HS-5 (cell line): ENCODE measurements at regions not wholly inside any gene's neighbourhood (a gene's known extent, or its start where the extent isn't known, plus 50 kb on each side); places are given as distances from the start of the nearest gene placed in this dataset.

ENCODE experiments used
- DNase-seq: peaks from one replicate; pipeline ENCODE4 v3.0.0-alpha.2; 2012; ENCODE audit warnings: low read depth

GRCh38 chr9:73773896-73774295 is 622.2 kb downstream of the ANXA1 start:
- DNase-seq = no peak

GRCh38 chr9:73775757-73776156 is 624.1 kb downstream of the ANXA1 start:
- no peak for DNase-seq

DNA sequence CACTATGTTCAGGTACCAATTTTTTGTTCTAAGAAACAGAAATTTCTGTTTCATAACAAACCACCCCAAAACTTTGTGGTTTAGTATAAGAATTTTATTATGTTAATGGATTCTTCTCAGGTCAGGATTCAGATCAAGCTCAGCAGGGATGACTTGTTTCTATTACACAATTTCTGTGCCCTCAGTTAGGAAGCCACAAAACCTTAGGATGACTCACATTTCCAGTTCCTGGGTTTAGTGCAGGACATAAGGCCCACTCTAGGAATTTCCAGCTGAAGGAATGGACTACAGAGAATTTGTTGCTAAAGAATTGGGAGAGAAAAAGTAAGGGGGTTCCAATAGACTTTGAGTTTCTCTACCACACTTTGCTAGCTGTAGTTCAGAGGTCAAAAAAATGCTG is 629.3 kb downstream of the ANXA1 start:
- peak; percentile 86 for DNase-seq

DNA sequence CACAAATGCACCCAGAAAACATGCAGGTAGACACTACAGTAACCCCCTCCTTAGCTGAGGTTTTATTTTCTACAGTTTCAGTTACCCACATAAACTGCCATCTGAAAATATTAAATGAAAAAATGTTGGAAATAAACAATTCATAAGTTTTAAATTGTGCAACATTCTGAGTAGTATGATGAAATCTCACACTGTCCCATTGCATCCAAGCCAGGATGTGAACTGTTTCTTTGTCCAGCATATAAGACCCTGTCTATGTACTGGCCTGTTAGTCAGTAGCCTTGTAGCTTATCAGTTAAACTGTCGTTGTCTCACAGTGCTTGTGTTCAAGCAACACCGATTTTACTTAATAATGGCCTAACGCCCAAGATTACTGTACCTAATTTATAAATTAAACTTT is 630.5 kb downstream of the ANXA1 start:
- DNase-seq = peak; percentile 18

- no peak for DNase-seq
Measured at GRCh38 chr9:73799446-73799845, 647.8 kb downstream of the ANXA1 start.

DNA sequence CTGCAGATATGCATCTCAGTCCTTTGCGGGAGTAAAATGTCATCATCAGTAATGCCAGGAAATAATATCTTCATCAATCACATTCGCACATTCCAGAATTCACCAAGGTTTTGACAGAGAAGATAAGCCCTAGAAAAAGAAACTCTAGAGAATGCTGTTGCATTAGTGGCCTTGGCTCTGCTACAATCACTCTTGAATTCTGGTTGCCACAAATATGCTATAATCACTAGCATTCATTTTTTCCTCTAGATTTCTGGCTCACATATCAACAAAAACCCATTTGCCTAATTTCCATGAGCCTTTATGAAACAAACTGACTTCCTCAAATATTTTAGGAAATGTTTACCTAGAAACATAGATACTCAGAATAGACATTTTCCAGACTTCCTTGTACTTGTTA is 653.4 kb downstream of the ANXA1 start:
- DNase-seq = no peak

DNA sequence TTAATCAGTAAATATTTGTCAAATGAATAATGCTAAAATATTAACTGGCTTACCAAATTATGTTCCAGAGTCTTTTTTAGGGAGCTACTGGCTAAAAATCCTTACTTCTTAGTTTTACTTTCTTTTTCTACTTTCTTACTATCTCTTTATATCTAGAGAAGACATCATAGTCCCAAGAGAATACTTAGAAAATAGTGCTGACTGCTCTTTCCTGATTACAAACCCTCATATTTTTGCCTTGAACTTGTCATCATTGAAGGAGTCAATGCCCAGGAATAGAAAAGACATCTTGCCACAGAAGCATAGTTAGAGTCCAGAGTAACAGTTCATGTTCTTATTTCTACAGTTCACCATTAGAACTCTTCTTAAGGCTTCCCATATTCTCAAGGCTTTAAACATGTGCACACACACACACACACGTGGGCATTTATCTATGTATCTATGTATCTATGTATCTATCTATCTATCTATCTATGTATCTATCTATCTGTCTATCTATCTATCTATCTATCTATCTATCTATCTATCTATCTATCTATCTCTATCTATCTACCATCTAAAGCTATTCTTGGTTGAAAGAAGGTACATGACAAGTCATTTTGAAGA is 654.3 kb downstream of the ANXA1 start:
- no peak for DNase-seq

DNA sequence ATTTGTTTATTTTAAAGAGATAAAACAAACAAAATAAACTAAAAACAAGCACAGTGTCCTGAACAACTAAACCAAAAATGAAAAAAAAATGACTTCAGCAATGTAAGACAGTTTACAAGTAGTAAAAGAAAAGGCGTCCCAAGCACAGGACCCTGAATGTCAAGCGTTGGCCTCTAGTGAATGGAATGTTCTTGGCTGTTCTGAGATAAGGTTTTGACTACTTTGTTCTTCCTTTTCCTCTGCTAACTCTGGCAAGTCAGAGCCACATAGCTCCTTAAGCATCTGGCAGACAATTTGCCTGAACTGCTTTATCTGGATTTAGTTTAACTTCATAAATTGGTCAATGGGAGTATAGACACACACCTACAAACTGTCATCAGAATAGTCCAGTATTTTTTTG is 655.2 kb downstream of the ANXA1 start:
- DNase-seq = no peak

DNA sequence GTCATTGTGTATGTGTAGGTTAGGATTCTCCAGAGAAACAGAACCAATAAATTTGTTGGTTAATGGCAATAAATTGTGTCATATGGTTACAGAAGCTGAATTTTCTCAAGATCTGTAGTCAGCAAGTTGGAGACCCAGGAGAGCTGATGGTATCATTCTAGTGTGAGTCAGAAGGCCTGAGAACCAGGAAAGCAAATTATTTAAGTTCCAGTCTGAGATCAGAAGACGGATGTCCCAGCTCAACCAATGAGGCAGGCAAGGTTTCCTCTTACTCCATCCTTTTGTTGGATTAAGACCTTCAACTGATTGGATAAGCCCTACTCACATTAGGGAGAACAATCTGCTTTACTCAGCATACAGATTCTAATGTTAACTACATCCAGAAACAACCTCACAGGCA is 656.3 kb downstream of the ANXA1 start:
- DNase-seq = no peak

- DNase-seq = peak; percentile 18
Measured at GRCh38 chr9:73810585-73811215, 659.0 kb downstream of the ANXA1 start.

GRCh38 chr9:73813546-73813945 is 661.9 kb downstream of the ANXA1 start:
- no peak for DNase-seq

GRCh38 chr9:73816905-73817304 is 665.2 kb downstream of the ANXA1 start:
- DNase-seq = no peak

- DNase-seq = no peak
Measured at GRCh38 chr9:73824671-73825070, 672.5 kb upstream of the RORB start.

- no peak for DNase-seq
Measured at GRCh38 chr9:73838871-73839270, 658.3 kb upstream of the RORB start.

GRCh38 chr9:73839471-73839870 is 657.7 kb upstream of the RORB start:
- no peak for DNase-seq

DNA sequence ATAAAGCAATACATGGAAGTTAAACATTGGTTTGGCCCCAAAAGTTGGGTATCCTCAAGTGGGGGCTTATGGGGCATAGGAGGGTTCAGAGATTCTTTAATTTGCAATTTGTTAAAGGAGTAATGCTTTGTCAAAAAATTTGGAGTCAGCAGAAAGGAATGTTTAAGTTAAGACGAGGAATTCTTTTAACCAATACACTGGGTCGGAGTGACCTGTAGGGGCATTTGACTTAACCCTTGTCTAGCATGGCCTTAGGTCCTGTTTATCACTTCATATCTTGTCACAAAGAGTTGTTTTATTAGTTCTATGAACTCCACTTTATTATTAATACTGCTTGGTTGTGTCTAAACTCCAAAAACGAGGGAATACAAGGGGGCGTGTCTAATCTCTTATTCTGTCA is 656.1 kb upstream of the RORB start:
- no peak for DNase-seq

DNA sequence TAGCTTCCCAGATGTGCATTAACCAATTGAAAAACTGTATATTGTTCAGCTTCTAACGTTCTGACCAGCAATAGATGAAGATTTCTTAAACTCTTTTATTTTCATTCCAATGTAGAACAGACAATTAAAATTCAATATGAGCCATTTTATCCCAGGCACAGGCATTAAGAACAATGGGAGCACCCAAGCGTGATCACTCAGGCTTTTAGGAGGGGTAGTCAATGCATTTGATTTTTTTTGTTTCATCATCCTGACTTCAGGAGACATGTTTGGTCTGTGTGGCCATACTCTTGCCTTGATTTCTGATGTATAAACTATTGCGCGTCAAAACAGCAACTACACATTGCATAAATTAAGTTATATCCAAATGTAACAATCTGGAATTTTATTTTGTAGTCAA is 653.0 kb upstream of the RORB start:
- DNase-seq = no peak

DNA sequence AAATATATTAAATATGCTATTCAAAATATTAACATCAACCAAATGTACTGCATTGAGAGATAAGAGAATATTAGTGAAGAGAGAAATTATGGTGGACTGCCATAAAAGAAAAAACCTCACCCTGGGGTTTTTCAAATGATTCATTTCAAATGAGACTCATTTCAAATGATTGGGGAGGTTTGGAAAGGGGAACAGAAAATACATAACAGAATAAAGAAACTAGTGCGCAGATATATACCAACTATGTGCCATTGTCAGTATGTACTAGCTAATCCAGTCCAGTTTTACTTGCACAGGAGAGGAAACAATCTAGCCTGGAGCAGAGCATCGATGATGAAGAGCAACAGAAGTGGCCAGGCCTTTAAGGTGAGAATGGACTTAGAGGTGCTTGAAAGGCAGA is 651.6 kb upstream of the RORB start:
- DNase-seq = no peak

GRCh38 chr9:73845954-73846690 is 651.0 kb upstream of the RORB start:
- DNase-seq = no peak

- no peak for DNase-seq
Measured at GRCh38 chr9:73847536-73847935, 649.6 kb upstream of the RORB start.

DNA sequence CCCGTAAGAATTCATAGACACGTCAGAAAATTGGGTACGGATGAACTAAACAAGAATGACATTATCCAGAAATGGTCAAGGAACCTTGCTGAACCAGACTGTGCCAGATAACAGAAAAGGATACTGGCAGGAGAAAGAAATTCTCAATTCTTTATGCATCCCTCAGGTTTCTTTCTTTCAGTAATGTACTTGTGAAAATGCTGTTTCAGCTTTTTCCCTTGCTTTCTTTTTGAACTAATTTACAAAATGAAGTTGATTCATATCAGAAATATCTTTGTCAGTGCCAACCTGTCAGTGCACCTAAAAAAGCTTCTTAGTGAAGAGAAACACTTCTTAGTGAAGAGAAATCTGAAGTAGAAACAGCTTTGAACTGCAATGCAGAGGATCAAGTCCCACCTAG is 643.6 kb upstream of the RORB start:
- no peak for DNase-seq

DNA sequence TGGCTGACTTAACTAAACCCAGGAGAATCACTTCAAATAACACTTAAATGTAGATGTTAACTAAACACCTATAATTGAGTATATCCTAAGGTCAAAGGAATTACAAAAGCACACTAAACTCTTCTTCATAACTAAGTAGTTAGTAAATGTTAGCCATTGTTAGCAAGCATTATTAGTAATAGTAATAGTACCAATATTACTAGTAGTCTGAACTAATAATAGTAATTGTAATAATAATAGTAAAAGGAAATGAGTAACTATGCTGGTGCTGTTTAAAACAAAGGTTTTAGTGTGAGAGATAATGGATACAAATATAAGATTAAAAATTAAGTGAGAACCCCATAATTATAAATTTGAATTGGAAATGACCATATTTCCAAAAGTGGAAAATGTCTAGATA is 641.9 kb upstream of the RORB start:
- no peak for DNase-seq

DNA sequence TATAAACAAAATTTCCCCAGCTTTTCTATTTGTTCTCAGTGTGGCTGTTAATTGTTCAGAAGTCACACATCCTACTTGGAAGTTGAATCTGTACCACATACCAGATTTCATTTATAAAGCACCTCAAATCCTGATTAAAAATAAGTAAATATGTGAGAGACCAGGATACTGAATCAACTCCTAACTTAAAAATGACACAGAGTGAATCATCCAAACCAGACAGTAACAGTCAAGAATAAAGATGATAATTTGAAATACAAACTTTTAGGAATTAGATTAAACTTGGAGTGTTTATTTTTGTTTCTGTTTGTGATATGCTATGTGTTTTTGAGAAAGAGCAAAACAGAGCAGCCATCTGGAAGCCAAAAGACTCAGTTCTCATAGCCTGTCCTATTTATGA is 633.2 kb upstream of the RORB start:
- DNase-seq = no peak

DNA sequence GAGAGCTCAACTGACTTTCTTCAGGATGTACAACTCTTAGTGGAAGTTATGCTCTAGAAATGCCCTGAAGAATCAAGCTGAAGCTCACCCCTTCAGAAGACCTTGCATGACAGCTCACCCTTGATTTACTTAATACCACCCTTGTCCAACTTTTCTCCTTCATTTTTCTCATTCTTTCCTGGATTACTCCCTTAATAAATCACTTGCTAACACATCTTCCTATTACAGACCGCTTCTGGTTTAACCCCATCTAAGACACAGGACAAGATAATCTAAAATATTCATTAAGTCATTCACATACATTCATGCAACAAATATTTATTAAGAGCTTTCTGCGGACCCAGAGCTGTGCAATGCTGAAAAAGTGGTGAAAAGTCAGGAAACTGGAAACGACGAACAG is 630.7 kb upstream of the RORB start:
- no peak for DNase-seq
